HCT116 (cell line): ENCODE measurements at regions not wholly inside any gene's neighbourhood (a gene's known extent, or its start where the extent isn't known, plus 50 kb on each side); places are given as distances from the start of the nearest gene placed in this dataset.

Experiments
- CEBPB ChIP-seq: IDR thresholded peaks from 2 replicates; pipeline ENCODE4 v1.6.1; 2012; ENCODE audit warnings: low read depth
- POLR2A ChIP-seq: IDR thresholded peaks from 2 replicates; pipeline ENCODE4 v1.7.0; 2011; ENCODE audit warnings: borderline replicate concordance; ENCODE audit not compliant: insufficient read depth, insufficient read length; ENCODE audit errors: extremely low read depth
- SIN3A ChIP-seq: IDR thresholded peaks from 2 replicates; pipeline ENCODE4 v1.6.1; 2012; ENCODE audit warnings: low read depth

DNA sequence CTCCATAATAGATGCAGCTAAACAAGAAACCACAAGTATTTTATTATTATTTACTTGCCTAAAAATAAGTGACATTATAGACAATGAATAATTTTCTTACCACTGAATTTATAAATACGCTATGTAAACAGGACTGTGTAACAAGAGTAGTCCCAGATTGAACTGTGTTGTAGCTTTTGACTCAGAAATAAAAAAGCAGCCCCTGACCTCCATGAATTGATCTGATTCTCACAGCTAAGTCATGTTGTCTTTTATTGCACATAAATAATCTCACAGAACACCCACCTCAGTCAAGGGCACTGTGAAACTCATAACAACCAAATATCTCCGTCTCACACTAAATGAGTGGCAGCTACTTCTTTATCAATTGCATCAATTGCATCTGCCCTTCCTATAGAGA, 171.6 kb downstream of the TMX3 start:
- TF ChIP-seq POLR2A, result no peak
- no peak for TF ChIP-seq CEBPB
- TF ChIP-seq SIN3A, result no peak
